ENCODE measurements at regions not wholly inside any gene's neighbourhood (a gene's known extent, or its start where the extent isn't known, plus 50 kb on each side); places are given as distances from the start of the nearest gene placed in this dataset.

DNA sequence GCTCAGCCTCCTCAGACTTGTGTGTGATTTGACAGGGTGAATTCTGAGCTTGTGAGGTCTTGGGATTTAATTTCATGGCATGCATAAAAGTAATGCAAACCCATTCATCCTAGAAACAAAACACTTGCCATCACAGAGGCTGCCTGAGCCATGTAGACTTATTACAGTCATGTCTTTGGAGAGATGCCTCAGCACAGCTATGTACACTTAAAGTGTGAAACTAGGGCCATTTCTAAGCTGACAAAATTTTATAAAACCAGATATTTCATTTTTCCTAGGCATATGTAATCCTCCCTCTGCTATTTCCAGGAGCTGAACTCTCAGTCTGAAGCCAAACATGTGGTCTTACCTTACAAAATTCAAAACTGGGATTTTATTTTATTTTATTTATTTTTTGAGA is 322.2 kb upstream of the SPHKAP start:
- Mint-ChIP-seq H3K36me3 (ENCODE audit: low read depth) (no peaks in the 10 kb centered on the region), H3K9me3 (no peaks in the 10 kb centered on the region), H3K27ac (no peak overlapping the region), H3K4me3 (no peak overlapping the region), H3K27me3 (ENCODE audit: insufficient read depth) (no peaks in the 10 kb centered on the region; the same call in 1 of the 2 replicates), H3K4me1 (ENCODE audit: low read depth) (no peaks in the 10 kb centered on the region)
- TF ChIP-seq, protein P1, sequence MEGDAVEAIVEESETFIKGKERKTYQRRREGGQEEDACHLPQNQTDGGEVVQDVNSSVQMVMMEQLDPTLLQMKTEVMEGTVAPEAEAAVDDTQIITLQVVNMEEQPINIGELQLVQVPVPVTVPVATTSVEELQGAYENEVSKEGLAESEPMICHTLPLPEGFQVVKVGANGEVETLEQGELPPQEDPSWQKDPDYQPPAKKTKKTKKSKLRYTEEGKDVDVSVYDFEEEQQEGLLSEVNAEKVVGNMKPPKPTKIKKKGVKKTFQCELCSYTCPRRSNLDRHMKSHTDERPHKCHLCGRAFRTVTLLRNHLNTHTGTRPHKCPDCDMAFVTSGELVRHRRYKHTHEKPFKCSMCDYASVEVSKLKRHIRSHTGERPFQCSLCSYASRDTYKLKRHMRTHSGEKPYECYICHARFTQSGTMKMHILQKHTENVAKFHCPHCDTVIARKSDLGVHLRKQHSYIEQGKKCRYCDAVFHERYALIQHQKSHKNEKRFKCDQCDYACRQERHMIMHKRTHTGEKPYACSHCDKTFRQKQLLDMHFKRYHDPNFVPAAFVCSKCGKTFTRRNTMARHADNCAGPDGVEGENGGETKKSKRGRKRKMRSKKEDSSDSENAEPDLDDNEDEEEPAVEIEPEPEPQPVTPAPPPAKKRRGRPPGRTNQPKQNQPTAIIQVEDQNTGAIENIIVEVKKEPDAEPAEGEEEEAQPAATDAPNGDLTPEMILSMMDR (IDR thresholded peaks at IDR 0.05): no peak
- DNase-seq: no peak

DNA sequence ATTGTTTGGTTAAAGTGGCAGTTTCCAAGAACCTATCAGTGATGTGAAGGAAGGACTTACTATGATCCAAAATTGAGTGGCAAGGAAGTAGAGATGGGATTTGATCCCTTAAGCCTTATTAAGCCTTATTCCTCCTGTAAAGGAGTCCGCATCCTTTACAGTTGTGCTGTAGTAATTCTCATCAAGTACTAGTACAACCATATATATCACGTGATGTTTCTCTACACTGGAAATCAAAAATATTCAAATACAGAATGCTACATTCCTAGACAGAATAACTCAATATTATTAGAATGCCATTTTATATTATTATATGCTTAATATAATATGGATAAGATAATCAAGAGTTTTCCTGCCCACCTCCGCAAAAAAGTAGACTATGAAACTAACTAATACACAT is 312.4 kb upstream of the SPHKAP start:
- Mint-ChIP-seq H3K36me3 (ENCODE audit: low read depth) (no peaks in the 10 kb centered on the region), H3K27ac (no peak overlapping the region), H3K9me3 (no peaks in the 10 kb centered on the region), H3K4me1 (ENCODE audit: low read depth) (no peaks in the 10 kb centered on the region), H3K27me3 (ENCODE audit: insufficient read depth) (no peaks in the 10 kb centered on the region), H3K4me3 (no peak overlapping the region)
- DNase-seq: no peak
- TF ChIP-seq, protein P1 (IDR thresholded peaks at IDR 0.05): no peak

DNA sequence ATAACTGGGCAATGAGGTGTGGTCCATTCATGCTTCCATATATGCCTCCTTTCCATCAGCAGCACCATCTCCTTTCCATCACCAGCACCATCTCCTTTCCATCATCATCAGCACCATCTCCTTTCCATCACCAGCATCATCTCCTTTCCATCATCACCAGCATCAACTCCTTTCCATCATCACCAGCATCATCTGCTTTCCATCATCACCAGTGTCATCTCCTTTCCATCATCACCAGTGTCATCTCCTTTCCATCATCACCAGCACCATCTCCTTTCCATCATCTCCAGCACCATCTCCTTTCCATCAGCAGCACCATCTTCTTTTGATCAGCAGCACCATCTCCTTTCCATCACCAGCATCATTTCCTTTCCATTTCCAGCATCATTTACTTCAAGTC is 297.5 kb upstream of the SPHKAP start:
- Mint-ChIP-seq H3K27ac (no peak overlapping the region), H3K9me3 (no peaks in the 10 kb centered on the region), H3K4me3 (no peak overlapping the region), H3K4me1 (ENCODE audit: low read depth) (peaks cover 15% of the 10 kb centered on the region), H3K27me3 (ENCODE audit: insufficient read depth) (no peaks in the 10 kb centered on the region), H3K36me3 (ENCODE audit: low read depth) (no peaks in the 10 kb centered on the region)
- DNase-seq: no peak
- TF ChIP-seq, protein P1 (IDR thresholded peaks at IDR 0.05): no peak

DNA sequence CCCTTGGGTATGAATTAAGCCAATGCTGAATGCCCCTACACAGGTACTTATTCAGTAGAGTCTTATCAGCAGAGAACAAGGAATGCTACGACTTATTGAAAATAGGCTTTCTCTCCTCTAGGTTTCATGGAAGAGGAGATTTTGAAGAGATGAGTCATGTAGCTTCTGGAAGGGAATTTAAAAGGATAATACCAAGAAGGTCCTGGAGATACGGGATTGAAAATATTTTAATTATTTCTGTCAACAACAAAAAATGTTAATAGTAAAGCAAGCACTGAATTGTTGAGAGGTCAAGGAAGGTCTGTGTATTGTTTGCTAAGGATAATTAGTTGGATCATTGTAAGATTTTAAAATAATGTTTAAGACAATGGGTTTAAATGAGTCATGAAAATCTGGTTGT is 293.0 kb upstream of the SPHKAP start:
- DNase-seq: peak; percentile 52
- Mint-ChIP-seq H3K27me3 (ENCODE audit: insufficient read depth) (no peaks in the 10 kb centered on the region), H3K9me3 (no peaks in the 10 kb centered on the region)

DNA sequence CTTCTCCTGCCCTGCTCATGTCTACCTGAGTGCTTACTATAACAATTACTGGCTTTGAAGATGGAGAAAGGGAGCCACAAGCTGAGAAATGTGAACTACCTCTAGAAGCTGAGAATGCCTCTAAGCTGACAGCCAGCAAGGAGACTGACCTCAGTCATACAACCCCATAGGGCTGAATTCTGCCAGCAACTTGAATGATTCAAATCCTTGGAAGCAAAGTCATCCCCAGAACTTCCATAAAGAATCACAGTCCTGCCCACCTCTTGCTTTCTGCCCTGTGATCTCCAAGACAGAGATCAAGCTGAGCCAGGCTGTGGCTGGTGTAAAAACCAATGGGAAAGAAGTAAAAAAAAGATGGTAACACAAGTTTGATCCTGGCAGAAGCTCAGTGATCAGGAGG is 288.2 kb upstream of the SPHKAP start:
- DNase-seq: no peak
- Mint-ChIP-seq H3K9me3 (no peaks in the 10 kb centered on the region), H3K4me1 (ENCODE audit: low read depth) (peaks cover 12% of the 10 kb centered on the region), H3K4me3 (no peak overlapping the region), H3K27me3 (ENCODE audit: insufficient read depth) (no peaks in the 10 kb centered on the region), H3K27ac (no peak overlapping the region), H3K36me3 (ENCODE audit: low read depth) (peaks cover 6% of the 10 kb centered on the region; the same call in 1 of the 2 replicates)
- TF ChIP-seq, protein P1 (IDR thresholded peaks at IDR 0.05): no peak

More for the DNA sequence above, 293.0 kb upstream of the SPHKAP start:
- no peak overlapping the region for H3K4me3 Mint-ChIP-seq
- no peaks in the 10 kb centered on the region for H3K36me3 Mint-ChIP-seq (ENCODE audit: low read depth)
- TF ChIP-seq, protein P1 (IDR thresholded peaks at IDR 0.05): no peak
- peak overlapping the region; percentile 5; the same call in 1 of the 2 replicates for H3K27ac Mint-ChIP-seq
- H3K4me1 Mint-ChIP-seq (ENCODE audit: low read depth): peaks cover 20% of the 10 kb centered on the region

DNA sequence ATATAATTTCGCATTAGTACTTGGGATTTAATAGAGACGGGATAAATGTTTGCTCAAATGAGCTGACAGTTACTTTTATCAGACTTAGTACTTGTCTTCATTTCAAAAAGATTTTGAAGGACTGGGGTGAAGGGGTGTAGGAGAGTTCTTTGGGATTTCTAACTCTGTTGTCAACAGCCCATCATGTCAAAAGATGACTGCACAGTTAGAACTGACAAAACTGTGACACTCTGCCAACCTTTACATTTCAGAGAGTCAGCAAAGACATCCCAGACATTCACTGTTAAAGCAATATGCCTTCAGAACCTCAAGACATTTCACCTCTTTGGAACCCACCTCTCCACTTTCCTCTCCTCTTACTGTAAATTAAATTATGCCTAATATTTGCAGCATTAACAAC is 285.4 kb upstream of the SPHKAP start:
- no peak for DNase-seq

More for the DNA sequence above, 285.4 kb upstream of the SPHKAP start:
- no peaks in the 10 kb centered on the region for H3K9me3 Mint-ChIP-seq
- no peak overlapping the region for H3K27ac Mint-ChIP-seq
- peaks cover 6% of the 10 kb centered on the region; the same call in 1 of the 2 replicates for H3K36me3 Mint-ChIP-seq (ENCODE audit: low read depth)
- TF ChIP-seq, protein P1 (IDR thresholded peaks at IDR 0.05): no peak
- H3K27me3 Mint-ChIP-seq (ENCODE audit: insufficient read depth): no peaks in the 10 kb centered on the region
- no peaks in the 10 kb centered on the region for H3K4me1 Mint-ChIP-seq (ENCODE audit: low read depth)
- H3K4me3 Mint-ChIP-seq: no peak overlapping the region
